ENCODE measurements at regions not wholly inside any gene's neighbourhood (a gene's known extent, or its start where the extent isn't known, plus 50 kb on each side); places are given as distances from the start of the nearest gene placed in this dataset.

GRCh38 chr12:62207248-62207647 lies 53.0 kb upstream of the USP15 start:
- TF ChIP-seq ATF3 (IDR thresholded peaks at IDR 0.05) (no peak), YY1 (IDR thresholded peaks at IDR 0.05) (no peak), EGR1 (IDR thresholded peaks at IDR 0.05; ENCODE audit: low read depth in 2 of 2) (no peak), FOXA1 (IDR thresholded peaks at IDR 0.05) (no peak)
- TF ChIP-seq, protein P1, sequence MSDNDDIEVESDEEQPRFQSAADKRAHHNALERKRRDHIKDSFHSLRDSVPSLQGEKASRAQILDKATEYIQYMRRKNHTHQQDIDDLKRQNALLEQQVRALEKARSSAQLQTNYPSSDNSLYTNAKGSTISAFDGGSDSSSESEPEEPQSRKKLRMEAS (IDR thresholded peaks at IDR 0.05), result no peak
